Astrocyte of the hippocampus (primary cell): ENCODE measurements at regions not wholly inside any gene's neighbourhood (a gene's known extent, or its start where the extent isn't known, plus 50 kb on each side); places are given as distances from the start of the nearest gene placed in this dataset.
"Not testable (repeated sequence)": the region's sequence is repeated elsewhere in the genome, so short reads cannot be mapped to it uniquely, and the experiment has no call there.

Experiments
- DNase-seq: peaks from one replicate; pipeline ENCODE4 v3.0.0; 2011; ENCODE audit warnings: low read depth, low spot score

DNA sequence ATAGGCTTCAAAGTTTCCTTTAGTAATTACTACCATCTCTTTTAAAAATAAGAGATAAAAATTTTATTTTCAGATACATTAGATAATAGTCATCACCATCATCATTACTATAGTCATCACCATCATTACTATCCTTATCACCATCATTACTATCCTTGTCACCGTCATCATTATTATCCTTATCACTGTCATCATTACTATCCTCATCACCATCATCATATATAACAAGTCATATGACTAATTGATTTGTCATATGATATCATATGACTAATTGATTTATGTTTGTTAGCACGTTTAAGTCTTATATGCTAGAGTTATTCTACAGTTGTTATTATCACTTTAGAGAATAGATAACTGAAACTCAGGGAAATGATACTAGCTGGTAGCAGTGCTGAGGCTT is 382.1 kb upstream of the CDH18 start:
- no peak for DNase-seq

DNA sequence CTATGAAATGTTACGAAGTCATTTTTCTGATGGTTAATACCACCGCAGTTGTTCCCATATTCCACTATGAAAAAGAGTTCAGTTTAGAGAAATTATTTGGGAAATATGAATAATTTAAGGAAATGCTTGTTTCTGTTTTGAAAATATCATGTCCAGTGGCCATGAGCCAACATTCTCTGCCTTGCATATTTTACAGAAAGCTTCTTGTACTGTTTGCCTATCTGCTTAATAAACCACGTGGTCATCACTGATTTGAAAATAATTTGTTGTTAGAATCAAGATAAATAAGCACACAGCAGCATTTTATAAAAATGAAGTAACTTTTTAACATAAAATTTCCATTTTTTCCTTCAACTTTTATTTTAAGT is 381.5 kb upstream of the CDH18 start:
- DNase-seq: no peak

DNA sequence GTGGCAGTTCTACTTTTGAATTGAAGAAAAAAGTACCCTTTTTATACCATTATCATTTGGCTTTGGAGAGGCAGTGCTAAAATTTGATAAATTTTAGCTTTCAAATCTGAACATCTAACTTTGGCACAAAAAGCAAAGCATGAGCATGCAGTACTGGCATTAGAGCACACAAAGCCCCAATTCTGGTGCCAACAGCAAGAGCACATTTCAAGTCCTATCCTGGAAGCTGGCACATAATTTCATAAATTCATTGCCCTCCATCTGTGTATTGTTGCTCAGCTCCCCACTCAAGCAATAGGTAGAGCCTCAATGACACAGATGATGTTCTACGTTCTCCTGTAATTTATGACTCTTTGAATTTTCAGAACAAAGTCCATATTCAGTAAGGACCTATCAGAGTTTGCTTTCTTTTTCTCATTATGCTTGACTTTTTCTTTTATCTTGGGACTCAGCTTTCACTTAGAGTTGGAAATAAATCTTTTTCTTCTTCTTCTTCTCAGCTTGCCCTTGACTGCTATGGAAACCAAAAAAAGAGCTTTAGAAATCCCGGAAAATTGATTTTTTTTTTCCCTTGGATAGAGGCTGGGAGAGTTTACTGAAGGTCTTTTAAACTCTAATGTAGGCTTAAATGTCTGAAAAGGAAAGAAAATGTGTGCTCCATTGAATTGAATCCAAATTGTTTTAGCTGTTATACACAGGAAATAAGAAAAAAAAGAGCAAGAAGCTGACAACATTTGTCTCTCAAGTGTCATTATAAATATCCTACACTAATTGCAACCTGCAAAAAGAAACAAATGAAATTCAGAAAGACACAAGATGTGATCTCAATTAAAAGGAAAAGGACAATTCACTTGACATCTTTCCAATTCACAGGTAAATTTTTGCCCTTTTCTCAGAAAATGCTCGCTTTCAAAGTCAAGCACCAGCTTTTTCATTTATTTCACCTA is 380.8 kb upstream of the CDH18 start:
- DNase-seq: no peak

DNA sequence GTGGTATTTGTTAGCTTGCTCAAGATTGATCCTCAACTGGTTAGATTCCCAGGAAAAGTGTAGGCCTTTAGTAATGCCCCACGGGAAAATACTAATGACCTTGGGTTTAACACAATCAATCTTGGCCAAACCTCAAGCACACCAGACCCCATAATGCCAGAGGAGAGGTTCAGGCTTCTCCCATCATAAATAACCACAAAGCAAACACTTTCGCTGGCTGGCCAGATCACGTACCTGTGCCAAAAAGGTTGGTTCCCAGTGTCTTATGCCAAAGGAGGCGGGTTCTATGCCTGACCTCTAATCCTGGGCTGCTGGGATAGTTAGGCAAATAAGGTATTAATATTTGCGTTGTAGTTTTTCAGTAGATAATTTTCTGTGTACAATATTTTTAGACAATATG is 379.2 kb upstream of the CDH18 start:
- DNase-seq: no peak

DNA sequence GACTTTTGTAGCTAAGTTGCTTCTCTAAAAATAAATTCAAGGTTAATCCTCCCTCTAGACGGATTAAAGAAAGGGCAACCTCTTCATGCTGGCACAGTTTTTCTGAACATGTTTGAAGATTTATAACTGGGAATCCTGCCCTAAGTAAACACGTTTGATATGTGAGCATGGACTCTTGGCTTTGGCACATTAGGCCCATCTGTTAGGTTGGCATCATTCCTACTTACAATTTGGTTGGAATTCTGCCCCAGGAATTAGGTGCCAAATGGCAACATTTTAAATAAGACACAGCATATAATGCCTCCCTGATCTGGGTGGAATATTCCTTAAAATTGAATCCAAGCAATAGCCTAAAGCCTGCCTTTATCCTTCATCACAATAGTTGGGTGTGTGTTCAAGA is 372.3 kb upstream of the CDH18 start:
- peak; percentile 1 for DNase-seq

DNA sequence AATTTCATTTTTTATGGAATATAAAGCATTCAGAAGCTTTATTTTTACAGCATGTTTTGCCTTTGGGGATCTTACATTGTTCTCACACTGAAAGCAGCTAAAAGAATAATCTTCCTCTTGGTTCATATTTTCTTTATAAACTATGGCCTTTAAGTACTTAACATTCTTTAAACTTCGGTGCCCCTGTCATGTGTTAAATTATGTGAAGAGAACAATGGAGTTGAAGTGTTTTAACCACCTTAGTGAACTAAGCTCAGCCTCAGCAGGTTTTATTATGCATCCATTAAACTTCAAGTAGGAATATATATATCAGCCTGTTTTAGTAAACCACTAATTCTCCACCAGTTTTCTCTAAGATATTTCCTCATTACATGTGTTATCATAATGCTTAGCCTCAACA is 371.4 kb upstream of the CDH18 start:
- no peak for DNase-seq

DNA sequence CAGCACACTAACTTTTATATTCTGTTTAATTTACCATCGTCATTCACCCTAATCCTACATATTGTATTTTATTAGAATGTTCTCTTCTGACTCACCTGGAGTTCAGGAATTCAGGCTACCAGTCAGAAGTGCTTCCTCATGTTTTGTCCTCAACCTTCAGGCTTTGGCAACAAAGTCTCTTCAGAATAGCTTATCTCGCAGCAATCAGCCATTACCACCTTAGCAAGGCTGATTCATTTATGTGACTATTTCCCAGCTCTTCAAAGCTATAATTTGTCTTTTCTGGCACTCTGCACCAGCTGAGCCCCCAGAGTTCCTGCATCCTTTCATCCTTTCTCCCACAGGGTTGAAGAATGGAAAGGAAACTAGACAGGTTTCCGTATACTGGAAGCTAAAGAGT is 365.5 kb upstream of the CDH18 start:
- no peak for DNase-seq

DNA sequence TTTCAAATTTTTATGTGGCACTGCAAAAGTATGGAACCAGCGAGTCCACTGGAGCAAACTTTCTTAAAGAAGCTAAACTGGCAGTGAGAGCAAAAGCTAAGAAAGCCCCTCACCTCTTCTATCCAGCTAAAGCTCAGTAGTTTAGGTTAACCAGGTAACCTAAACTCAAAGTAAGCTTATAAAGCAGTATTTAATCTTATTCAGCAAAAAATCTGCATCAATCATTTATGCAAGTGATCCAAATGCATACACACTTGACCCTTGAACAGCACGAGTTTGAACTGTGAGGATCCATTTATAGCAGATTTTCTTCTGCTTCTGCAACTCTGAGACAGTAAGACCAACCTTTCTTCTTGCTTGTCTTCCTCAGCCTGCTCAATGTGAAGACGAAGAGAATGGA is 363.8 kb upstream of the CDH18 start:
- no peak for DNase-seq

DNA sequence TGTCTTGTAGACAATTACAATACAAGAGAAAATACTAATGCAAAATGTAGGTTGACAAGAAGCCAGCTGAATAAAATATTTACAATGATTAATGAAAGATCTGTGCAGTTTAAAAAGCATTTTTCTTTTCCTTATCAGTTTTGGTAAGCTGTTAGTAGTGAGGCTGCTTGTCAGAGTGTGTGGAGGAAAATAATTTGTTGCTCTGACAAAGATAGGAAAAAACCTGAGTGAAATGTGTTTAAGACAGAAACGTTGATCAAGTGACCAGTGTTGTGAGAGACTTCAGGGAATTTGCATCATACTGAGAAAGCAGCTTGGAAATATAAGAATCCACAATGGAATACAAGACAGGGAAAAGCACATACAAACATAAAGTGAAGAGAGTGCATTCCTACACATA is 360.3 kb upstream of the CDH18 start:
- no peak for DNase-seq

DNA sequence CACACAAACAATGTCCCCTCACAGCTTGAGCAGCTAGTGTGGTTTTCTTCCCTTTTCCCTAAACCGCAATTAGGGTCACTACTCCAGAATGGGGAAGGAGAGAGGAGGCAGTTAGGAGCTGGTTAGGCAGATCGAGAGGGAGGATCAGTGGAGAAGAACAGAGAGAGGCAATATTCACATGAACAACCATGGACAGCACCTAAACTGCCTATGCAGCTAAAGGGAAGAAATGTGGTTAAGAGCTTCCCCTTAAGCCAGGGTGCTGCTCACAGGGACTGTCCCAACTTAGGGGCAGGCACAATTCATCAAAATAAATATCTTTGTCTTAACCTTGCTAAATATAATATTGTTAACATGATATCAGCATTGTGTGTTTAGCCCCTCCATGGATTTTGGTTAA is 359.3 kb upstream of the CDH18 start:
- no peak for DNase-seq

DNA sequence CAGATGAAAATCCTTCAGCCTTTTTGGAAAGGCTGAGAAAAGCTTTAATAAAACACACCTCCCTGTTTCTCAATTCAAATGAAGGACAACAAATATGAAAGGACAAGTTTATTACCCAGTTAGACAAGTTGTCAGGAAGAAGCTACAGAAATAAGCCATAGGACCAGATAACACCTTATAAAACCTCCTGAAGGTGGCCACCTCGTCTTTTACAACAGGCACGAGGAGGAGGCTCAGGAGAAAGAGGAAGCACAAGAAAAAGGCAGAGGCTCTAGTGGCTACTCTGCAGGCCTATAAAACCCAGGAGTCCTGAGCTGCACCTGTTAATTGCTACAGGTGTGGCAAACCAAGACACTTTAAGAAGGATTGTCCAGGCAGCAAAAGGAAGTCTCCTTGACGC is 352.1 kb upstream of the CDH18 start:
- DNase-seq: no peak

DNA sequence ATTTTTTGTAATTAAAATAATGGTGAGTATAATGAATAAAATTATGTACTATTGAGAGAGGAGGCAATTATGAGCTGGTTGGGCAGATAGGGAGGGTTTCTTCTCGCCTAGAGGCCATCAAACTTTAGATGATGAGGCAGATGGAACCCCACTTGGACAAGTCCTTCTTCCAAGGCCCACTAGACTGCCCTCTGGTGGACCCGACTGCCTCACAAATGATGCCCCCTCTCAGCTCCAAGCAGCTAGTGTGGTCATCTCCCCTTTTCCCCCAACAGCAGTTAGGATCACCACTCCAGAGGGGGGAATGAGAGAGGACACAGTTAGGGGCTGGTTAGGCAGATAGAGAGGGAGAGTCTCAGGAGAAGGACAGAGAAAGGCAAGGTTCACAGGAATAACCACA is 348.0 kb upstream of the CDH18 start:
- DNase-seq: no peak

DNA sequence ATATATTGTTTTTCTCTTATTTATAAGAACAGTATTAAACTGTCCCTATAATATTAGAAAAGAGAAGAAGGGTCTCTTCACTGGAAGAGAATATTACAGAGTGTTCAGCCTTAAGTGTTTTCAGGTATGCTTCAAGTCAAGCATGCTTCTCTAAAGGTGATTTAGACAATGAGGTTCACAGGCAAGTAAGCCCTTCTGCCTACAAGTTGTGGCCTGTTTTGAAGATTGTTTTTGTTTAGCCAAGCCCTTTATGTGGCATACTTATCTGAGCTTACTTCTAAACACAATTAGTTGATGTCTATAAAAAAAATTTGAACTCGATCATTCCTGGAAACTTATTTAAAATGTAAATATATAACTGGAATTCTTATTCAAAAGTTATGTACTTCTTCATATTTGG is 343.8 kb upstream of the CDH18 start:
- DNase-seq: no peak

DNA sequence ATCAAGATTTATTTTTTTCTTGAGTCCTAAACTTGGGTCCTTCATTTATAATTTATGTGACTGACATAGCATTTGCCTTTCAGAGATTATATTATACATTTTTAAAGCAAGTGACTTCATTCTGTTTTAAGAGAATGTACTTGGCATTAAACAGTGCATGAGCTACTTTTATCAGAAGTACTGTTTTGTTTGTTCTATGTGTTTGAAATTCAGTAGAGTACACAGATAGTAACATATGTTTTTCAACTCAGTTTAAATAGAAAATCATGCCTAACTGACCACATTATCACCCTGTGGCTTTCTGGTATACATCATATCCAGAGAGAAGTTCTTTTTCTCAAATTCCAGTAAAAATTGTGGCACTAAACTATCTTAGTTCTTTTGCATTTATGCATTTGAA is 335.3 kb upstream of the CDH18 start:
- DNase-seq: no peak

DNA sequence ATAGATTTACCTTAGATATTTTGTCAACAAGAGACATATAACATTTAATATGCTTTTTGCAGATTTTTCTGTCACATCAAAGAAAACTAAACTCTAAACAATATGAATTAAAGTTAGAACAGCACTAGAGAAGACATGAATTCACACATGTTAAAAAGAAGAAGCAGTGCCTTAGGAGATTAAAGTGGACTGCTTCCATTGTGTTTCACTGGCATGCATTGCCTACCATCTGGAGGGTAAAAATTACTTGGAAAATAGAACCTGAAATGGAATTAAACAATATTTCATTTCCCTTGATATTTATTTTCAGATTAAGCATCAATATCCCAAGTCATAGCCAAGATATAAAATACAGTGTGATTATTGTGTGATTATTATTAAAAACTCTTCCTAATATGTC is 319.4 kb upstream of the CDH18 start:
- no peak for DNase-seq

DNA sequence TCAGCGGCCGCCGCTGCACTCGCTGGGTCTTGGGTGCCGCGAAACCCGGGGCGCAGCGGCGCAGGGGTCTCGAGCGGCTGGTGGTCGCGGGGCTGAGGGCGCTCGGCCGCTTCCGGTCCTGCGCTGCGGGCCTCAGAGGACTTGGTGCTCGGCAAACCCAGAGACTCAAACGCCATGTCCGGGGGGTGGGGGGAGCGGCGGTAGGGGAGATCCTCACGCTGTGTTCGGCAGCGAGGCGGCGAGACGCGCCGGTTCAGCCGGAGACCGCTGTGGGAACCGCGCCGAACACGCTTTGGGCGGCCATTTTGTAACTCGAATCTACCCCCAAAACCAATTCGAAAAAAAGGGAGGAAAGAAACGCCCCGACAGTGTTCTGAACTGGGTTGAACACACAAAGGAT is 317.5 kb upstream of the CDH18 start:
- DNase-seq: no peak

DNA sequence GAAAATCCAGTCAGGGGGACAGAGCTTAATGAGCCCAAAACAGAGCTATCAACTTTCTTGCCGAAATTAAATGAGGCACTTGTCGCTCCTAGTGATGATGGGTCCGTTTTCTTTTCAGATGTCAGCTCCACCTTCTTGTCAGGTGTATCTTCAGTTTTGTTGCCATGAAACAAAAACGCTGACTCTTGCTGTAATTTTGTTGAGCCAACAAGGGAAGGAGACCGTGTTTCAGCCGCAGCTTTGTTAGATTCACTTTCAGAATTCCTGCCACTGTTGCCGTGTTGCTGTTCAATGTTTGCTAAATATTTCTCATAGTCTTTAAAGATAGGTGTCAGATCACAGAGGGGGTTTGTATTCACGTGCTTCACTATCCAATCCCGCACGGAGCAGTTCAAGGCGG is 316.6 kb upstream of the CDH18 start:
- not testable (repeated sequence) for DNase-seq

DNA sequence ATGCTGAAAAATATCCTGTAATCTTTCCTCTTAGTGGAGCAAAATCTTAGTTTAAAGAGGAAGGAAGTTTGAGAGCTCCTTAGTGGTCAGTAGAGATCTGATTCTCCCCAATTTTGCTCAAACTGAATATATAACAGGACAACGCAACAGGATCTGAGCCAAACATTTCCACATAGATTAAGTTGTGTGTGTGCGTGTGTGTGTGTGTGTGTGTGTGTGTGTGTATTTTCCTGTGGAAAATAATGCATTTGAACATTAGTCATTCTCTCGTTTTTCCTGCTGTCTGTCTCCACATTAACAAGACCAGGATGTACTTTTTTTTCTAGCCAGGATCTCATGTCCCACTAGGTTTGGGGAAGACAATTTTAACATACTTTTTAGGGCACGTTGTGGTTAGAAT is 312.1 kb upstream of the CDH18 start:
- DNase-seq: no peak

DNA sequence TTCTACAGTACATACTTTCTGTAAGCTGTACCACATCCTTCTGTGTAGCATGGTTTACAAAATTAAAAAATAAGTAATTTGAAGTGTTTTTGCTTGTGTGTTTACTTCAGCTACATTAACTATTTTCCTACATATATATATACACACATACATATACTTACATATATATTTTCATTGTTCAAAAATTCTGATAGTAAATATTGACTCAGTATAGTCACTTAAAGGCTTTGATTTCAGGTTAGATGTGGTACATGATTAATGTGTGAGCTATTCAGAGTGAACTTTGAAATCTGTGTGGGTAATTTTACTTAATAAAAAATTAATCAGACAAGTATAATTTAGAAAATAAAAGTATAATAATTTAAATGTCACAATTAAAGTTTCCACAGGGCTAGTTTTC is 306.7 kb upstream of the CDH18 start:
- DNase-seq: no peak

DNA sequence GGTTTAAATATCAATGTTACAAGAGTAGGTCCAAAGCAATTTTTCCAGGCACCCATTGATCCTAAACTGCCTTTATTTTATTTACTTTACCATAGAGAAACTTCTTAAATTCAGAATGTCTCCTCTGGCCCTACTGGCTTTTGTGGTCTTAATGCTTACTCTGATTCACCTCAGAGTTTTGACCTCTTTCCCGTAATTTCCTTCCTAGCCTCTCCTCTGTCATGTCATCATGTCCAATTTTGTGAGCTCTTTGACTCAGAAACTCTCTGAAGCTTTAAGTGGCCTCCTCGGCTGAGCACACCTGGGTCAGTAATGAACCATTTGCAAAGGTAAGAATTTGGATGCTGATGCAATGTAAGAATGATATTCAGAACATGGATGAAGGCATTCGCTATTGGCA is 303.8 kb upstream of the CDH18 start:
- DNase-seq: no peak

DNA sequence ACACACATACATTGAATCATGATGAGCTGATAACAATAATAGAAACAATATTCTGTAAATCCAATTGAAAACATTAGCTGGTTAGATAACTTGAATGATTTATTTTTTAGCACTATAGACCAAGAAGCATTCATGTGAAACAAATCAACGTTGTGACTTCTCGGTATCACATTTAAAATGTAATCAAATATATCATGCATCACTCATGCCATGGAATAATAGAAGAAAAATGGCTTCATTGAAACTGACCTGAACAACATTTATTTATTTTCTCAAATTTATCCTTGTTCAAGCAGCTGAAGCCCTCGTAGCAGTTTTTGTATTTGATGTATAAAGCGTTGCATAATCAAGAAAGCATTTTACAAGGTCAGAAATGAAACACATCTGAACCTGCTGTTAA is 299.6 kb upstream of the CDH18 start:
- DNase-seq: no peak

DNA sequence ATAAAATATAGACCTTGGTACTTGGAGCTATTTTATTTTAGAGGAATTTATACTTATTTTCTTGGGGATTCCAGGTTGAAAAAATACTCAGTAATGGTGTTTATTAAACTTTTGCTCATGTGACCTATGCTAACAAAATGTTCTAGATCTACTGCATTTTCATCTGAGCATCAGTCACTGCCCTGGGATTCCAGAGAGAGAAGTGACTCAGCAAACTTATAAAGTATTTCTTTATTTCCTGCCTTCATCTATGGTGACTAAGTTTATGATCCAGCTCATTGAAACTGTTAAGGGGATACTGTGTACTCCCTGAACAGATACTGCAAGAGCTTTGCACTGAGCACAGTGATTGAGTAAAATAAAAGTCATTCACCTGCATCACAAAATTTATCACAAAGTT is 298.5 kb upstream of the CDH18 start:
- DNase-seq: peak; percentile 27

DNA sequence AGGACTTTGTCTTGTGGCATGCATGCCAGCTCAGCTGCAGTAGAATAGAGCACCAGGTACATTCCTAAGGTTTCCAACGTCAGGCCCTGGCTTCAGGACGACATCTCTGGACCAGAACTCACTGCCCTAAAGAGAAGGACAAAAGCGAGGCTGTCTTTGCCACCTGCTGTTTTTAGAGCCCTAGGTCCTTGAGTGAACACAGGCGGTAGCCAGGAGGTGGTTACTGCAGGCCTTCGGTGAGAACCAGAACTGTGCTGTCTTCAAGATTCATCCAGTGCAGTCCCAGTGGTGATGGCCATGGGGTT is 288.9 kb upstream of the CDH18 start:
- DNase-seq: no peak
